ENCODE measurements at regions not wholly inside any gene's neighbourhood (a gene's known extent, or its start where the extent isn't known, plus 50 kb on each side); places are given as distances from the start of the nearest gene placed in this dataset.

GRCh38 chr2:134120733-134121630, 132.9 kb upstream of the MGAT5 start (continued):
- TF ChIP-seq BCLAF1 (IDR thresholded peaks at IDR 0.05) = no peak
- no peak for TF ChIP-seq ZBTB40 (IDR thresholded peaks at IDR 0.05; ENCODE audit: borderline replicate concordance)
- TF ChIP-seq IRF5 (IDR thresholded peaks at IDR 0.05; ENCODE audit: borderline replicate concordance) = no peak
- TF ChIP-seq EED (IDR thresholded peaks at IDR 0.05; ENCODE audit: low read depth) = peak; percentile 53
- peak; percentile 80 for TF ChIP-seq IKZF1 (conservative IDR thresholded peaks at IDR 0.05)
- no peak for TF ChIP-seq SUZ12 (IDR thresholded peaks at IDR 0.05; ENCODE audit: unreplicated experiment)
- TF ChIP-seq NFXL1 (IDR thresholded peaks at IDR 0.05; ENCODE audit: borderline replicate concordance) = peak; percentile 74; the same call in 1 of the 2 replicates
- peak; percentile 76; the same call in 1 of the 2 replicates for TF ChIP-seq GATAD2B (conservative IDR thresholded peaks at IDR 0.05; ENCODE audit: low read depth)
- no peak for TF ChIP-seq SREBF2 (IDR thresholded peaks at IDR 0.05; ENCODE audit: low read length)
- TF ChIP-seq SRF (IDR thresholded peaks at IDR 0.05; ENCODE audit: low read depth in 2 of 2, low read length in 2 of 2) = no peak
- TF ChIP-seq DPF2 (IDR thresholded peaks at IDR 0.05) = peak; percentile 91
- no peak for TF ChIP-seq TCF3 (IDR thresholded peaks at IDR 0.05; ENCODE audit: borderline replicate concordance, insufficient read depth, low read depth, low read length)
- TF ChIP-seq POLR2AphosphoS5 (IDR thresholded peaks at IDR 0.05; ENCODE audit: low read length) = peak; percentile 27; the same call in 1 of the 2 replicates
- TF ChIP-seq CUX1 (IDR thresholded peaks at IDR 0.05; ENCODE audit: insufficient replicate concordance, low read depth, low read length) = no peak
- no peak for TF ChIP-seq SP1 (IDR thresholded peaks at IDR 0.05; ENCODE audit: low read depth, low read length)
- TF ChIP-seq ZNF622 (IDR thresholded peaks at IDR 0.05) = no peak

Measured in GM12878 (cell line).